ENCODE measurements at regions not wholly inside any gene's neighbourhood (a gene's known extent, or its start where the extent isn't known, plus 50 kb on each side); places are given as distances from the start of the nearest gene placed in this dataset.

DNA sequence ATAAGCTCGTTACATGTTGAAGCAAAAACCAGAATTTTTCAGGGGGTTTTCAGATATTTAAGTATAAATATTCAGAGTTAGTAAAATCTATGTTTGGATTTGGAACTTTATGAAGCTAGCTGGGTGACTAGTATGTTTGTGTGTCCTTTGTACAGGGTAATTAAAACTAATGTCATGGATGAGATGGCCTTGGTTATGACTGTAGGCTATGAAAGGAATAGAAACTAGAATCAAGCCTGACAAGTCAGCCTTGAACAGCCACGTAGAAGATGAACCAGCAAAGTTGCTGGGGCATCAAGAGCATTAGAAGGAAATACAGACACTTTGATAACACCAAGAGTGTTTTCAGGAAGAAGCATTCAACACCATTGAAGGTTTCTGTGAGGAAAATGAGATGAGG, 825.1 kb upstream of the CNTNAP5 start:
- no peak overlapping the region for H2AFZ ChIP-seq (ENCODE audit: low read depth, low read length)
- no peaks in the 10 kb centered on the region for H3K9me3 ChIP-seq (ENCODE audit: insufficient read depth, low read depth, low read length)
- no peak overlapping the region for H3K4me2 ChIP-seq (ENCODE audit: low read length)
- H3K4me3 ChIP-seq (ENCODE audit: insufficient read depth, low read depth, low read length), result no peak overlapping the region
- no peak overlapping the region for H3K27ac Mint-ChIP-seq (ENCODE audit: unreplicated experiment)
- no peaks in the 10 kb centered on the region for H3K9me3 Mint-ChIP-seq (ENCODE audit: unreplicated experiment)
- FAIRE-seq, result no peak
- no peak overlapping the region for H3K4me3 Mint-ChIP-seq (ENCODE audit: unreplicated experiment)
- no peak overlapping the region for H3K27ac ChIP-seq (ENCODE audit: low read depth, low read length)
- TF ChIP-seq, protein P1, sequence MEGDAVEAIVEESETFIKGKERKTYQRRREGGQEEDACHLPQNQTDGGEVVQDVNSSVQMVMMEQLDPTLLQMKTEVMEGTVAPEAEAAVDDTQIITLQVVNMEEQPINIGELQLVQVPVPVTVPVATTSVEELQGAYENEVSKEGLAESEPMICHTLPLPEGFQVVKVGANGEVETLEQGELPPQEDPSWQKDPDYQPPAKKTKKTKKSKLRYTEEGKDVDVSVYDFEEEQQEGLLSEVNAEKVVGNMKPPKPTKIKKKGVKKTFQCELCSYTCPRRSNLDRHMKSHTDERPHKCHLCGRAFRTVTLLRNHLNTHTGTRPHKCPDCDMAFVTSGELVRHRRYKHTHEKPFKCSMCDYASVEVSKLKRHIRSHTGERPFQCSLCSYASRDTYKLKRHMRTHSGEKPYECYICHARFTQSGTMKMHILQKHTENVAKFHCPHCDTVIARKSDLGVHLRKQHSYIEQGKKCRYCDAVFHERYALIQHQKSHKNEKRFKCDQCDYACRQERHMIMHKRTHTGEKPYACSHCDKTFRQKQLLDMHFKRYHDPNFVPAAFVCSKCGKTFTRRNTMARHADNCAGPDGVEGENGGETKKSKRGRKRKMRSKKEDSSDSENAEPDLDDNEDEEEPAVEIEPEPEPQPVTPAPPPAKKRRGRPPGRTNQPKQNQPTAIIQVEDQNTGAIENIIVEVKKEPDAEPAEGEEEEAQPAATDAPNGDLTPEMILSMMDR (IDR thresholded peaks at IDR 0.05; ENCODE audit: insufficient read depth, low read depth, low read length), result no peak
- no peak for TF ChIP-seq EZH2 (IDR thresholded peaks at IDR 0.05; ENCODE audit: insufficient read depth, low read length)
- no peaks in the 10 kb centered on the region for H3K36me3 Mint-ChIP-seq (ENCODE audit: low read depth, unreplicated experiment)
- H3K79me2 ChIP-seq (ENCODE audit: insufficient read depth, low read length), result no peaks in the 10 kb centered on the region
- no peak for DNase-seq (ENCODE audit: low read depth)
- no peaks in the 10 kb centered on the region for H3K4me1 Mint-ChIP-seq (ENCODE audit: low read depth, unreplicated experiment)
- H3K36me3 ChIP-seq (ENCODE audit: insufficient read depth, low read length), result no peaks in the 10 kb centered on the region
- no peaks in the 10 kb centered on the region for H3K27me3 Mint-ChIP-seq (ENCODE audit: low read depth, unreplicated experiment)
- H3K27me3 ChIP-seq (ENCODE audit: insufficient read depth, low read length), result no peaks in the 10 kb centered on the region
- H3K9ac ChIP-seq (ENCODE audit: low read length), result no peak overlapping the region
- H4K20me1 ChIP-seq (ENCODE audit: insufficient read depth, low read length), result no peaks in the 10 kb centered on the region
- H3K4me1 ChIP-seq (ENCODE audit: insufficient read depth, low read length), result no peaks in the 10 kb centered on the region

DNA sequence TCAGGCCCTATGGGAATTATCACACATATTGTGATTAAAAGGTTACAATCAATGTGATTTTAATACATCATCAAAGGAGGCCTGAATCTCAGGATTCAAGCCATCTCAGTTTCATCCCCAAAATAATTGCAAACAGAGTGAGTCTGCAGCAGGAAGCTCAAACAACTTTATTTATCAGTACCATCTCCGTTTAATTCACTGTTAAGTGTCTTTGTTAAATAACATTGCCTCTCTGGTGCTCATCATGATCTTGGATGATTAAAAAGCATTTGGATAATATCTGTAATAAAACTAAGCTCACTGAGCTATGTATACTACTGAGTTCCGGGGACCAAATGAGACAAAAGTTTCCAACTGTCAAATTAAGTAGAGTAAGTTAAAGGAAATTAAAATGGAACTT, 817.8 kb upstream of the CNTNAP5 start:
- Mint-ChIP-seq H3K4me1 (ENCODE audit: low read depth, unreplicated experiment) (no peaks in the 10 kb centered on the region), H3K36me3 (ENCODE audit: low read depth, unreplicated experiment) (no peaks in the 10 kb centered on the region), H3K27ac (ENCODE audit: unreplicated experiment) (no peak overlapping the region), H3K4me3 (ENCODE audit: unreplicated experiment) (no peak overlapping the region), H3K27me3 (ENCODE audit: low read depth, unreplicated experiment) (no peaks in the 10 kb centered on the region), H3K9me3 (ENCODE audit: unreplicated experiment) (no peaks in the 10 kb centered on the region)
- DNase-seq (ENCODE audit: low read depth), result no peak
- no peak overlapping the region for H3K4me3 ChIP-seq (ENCODE audit: insufficient read depth, low read depth, low read length)
- H3K9me3 ChIP-seq (ENCODE audit: insufficient read depth, low read depth, low read length), result no peaks in the 10 kb centered on the region
- no peak overlapping the region for H3K9ac ChIP-seq (ENCODE audit: low read length)
- FAIRE-seq, result no peak
- no peaks in the 10 kb centered on the region for H3K27me3 ChIP-seq (ENCODE audit: insufficient read depth, low read length)
- no peaks in the 10 kb centered on the region for H4K20me1 ChIP-seq (ENCODE audit: insufficient read depth, low read length)
- H3K79me2 ChIP-seq (ENCODE audit: insufficient read depth, low read length), result no peaks in the 10 kb centered on the region
- no peak overlapping the region for H2AFZ ChIP-seq (ENCODE audit: low read depth, low read length)
- no peaks in the 10 kb centered on the region for H3K4me1 ChIP-seq (ENCODE audit: insufficient read depth, low read length)
- no peak overlapping the region for H3K27ac ChIP-seq (ENCODE audit: low read depth, low read length)
- no peaks in the 10 kb centered on the region for H3K36me3 ChIP-seq (ENCODE audit: insufficient read depth, low read length)
- TF ChIP-seq, protein P1 (IDR thresholded peaks at IDR 0.05; ENCODE audit: insufficient read depth, low read depth, low read length), result no peak
- no peak for TF ChIP-seq EZH2 (IDR thresholded peaks at IDR 0.05; ENCODE audit: insufficient read depth, low read length)
- no peak overlapping the region for H3K4me2 ChIP-seq (ENCODE audit: low read length)

DNA sequence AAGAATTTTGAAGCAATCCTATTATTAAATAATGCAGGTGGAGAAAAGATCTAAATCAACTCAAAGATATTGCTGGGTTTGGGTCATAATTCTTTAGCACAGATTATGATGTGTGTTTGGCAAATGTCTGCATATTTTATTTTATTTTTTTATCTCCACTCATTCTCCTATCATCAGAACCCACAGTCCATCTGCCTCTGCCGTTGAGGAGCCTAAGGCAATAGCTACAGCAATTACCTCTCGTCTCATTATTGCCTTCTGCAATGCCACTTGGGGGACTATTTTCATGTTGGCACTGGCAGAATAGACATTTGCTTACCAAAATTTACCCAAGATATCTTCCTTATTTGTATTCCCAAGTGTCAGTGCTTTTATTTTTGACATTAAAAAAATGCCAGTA, 815.9 kb upstream of the CNTNAP5 start:
- Mint-ChIP-seq H3K27me3 (ENCODE audit: low read depth, unreplicated experiment) (no peaks in the 10 kb centered on the region), H3K4me1 (ENCODE audit: low read depth, unreplicated experiment) (no peaks in the 10 kb centered on the region), H3K9me3 (ENCODE audit: unreplicated experiment) (no peaks in the 10 kb centered on the region), H3K4me3 (ENCODE audit: unreplicated experiment) (no peak overlapping the region), H3K27ac (ENCODE audit: unreplicated experiment) (no peak overlapping the region), H3K36me3 (ENCODE audit: low read depth, unreplicated experiment) (no peaks in the 10 kb centered on the region)
- no peak overlapping the region for H3K27ac ChIP-seq (ENCODE audit: low read depth, low read length)
- H3K4me2 ChIP-seq (ENCODE audit: low read length), result no peak overlapping the region
- no peak for FAIRE-seq
- no peaks in the 10 kb centered on the region for H3K9me3 ChIP-seq (ENCODE audit: insufficient read depth, low read depth, low read length)
- H4K20me1 ChIP-seq (ENCODE audit: insufficient read depth, low read length), result no peaks in the 10 kb centered on the region
- DNase-seq (ENCODE audit: low read depth), result no peak
- H2AFZ ChIP-seq (ENCODE audit: low read depth, low read length), result no peak overlapping the region
- H3K9ac ChIP-seq (ENCODE audit: low read length), result no peak overlapping the region
- no peaks in the 10 kb centered on the region for H3K79me2 ChIP-seq (ENCODE audit: insufficient read depth, low read length)
- H3K4me3 ChIP-seq (ENCODE audit: insufficient read depth, low read depth, low read length), result no peak overlapping the region
- H3K36me3 ChIP-seq (ENCODE audit: insufficient read depth, low read length), result no peaks in the 10 kb centered on the region
- TF ChIP-seq, protein P1 (IDR thresholded peaks at IDR 0.05; ENCODE audit: insufficient read depth, low read depth, low read length), result no peak
- no peak for TF ChIP-seq EZH2 (IDR thresholded peaks at IDR 0.05; ENCODE audit: insufficient read depth, low read length)
- H3K27me3 ChIP-seq (ENCODE audit: insufficient read depth, low read length), result no peaks in the 10 kb centered on the region
- H3K4me1 ChIP-seq (ENCODE audit: insufficient read depth, low read length), result no peaks in the 10 kb centered on the region
